Right renal pelvis (tissue), 4 donors: ENCODE measurements at regions not wholly inside any gene's neighbourhood (a gene's known extent, or its start where the extent isn't known, plus 50 kb on each side); places are given as distances from the start of the nearest gene placed in this dataset.
"Not testable (repeated sequence)": the region's sequence is repeated elsewhere in the genome, so short reads cannot be mapped to it uniquely, and the experiment has no call there.

Experiments
- DNase-seq, 4 donors: peaks; one replicate each; pipeline ENCODE4 v3.0.0-alpha.2; 2013; ENCODE audit warnings: low read depth in 4 of 4, low spot score in 3 of 4, missing footprints in 1 of 4

DNA sequence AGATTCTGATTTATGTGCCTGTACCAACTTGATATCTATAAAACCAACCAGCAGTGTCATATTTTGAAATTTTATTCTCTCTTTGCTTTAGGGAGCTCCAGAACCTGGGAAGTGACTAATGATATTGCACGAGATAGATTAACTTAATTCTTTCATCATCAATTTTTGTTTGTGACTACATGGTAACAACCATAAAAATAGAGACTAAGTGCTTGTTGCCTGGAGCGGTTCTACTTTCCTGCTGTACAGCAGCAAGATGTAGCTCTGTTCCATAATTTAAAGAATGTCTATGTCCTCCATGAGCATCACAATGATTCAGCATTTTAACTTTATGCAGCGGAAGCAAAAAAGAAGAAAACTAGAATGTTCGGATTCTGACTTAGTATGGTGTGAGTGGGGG lies 275.6 kb downstream of the KLF5 start:
- no peak for DNase-seq

DNA sequence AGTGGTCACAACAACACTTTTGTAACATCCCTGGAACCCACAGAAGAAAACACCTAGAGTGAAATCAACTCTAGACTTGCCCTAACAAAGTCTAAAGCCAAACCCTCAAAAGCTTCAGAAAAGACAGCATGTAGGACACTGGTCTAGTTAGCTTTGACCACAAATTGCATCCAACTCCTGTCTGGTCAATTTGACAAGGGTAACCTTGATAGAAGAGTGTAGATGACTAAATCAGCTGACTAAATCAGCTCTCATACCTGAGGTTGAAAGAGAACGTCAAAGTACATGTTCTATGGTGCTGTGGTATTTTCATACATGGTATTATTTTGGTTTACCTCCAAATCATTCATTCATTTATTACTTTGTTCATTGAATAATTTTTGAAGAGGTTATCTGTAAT lies 272.8 kb downstream of the KLF5 start:
- no peak for DNase-seq

DNA sequence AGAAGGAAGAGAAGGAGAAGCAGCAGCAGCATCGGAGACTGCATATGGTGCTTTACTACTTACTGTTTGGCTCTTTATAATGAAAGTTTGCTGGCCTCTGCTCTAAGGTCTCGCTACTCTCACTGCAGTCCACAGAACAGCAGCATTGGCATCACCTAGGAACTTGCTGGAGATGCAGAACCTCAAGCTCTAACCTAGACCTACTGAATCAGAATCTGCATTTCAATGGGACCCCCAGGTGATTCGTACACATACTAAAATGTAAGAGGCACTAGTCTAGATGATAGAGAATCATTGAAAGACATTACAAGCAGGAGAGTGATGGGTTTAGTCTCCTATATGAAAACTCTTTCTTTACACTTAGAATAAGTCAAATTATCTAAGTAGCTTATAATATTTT lies 270.6 kb downstream of the KLF5 start:
- DNase-seq: no peak

DNA sequence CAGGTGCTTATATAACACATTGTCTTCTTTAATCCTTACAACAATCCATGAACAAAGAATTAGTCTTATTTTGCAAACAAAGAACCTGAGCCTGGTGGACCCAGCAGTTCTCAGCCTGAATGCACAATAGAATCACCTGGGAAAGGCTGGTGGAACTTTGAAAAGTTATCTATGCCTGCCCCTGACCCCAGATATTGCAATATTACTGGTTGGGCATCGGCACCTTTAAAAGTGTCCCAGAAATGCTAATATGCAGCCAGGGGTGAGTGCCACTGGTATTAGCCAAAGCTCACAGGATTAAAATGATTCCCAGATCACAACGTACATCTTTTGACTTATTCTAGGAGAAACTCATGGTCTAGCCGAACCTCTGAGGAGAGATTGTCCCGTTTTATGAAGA lies 268.8 kb downstream of the KLF5 start:
- no peak for DNase-seq

DNA sequence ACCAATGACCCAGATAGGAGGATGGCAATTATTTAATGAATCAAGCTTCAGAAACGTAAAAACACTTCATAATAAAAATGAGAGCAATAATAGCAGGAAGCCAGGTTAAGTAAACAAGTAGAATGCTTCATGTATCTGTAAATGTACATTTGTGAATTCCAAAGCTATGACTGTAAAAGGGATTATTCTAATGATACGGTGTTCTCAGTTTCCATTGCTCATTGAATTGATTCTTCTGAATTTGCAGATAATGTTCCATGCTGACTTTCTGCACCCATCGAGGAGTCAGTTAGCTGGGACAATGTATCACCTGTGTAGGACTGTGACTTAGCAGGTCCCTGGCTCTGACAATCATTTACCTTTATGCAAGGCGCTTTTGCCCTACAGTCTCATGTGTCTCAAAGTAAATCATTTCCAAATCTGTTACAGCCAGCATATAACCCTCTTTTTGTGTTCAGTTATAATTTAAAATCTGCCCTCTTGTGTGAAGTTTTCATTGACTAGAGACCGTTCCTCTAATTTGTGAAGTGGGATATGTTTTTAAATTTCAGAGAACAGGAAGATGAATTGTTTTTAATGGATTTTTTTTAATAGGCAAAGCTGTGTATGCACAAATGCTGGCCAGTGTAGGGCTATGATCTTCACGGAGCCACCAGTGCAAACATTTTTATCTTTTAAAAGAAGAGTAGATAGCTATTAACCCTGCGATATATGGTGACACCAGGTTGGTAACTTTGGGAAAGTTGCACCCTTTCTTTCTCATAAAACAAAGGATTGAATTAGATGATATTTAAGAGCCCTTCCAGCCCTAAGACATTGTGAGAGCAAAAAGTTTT lies 267.1 kb downstream of the KLF5 start:
- peak in 3 of 4 donors; percentile 38 to 52 (median 49) for DNase-seq

DNA sequence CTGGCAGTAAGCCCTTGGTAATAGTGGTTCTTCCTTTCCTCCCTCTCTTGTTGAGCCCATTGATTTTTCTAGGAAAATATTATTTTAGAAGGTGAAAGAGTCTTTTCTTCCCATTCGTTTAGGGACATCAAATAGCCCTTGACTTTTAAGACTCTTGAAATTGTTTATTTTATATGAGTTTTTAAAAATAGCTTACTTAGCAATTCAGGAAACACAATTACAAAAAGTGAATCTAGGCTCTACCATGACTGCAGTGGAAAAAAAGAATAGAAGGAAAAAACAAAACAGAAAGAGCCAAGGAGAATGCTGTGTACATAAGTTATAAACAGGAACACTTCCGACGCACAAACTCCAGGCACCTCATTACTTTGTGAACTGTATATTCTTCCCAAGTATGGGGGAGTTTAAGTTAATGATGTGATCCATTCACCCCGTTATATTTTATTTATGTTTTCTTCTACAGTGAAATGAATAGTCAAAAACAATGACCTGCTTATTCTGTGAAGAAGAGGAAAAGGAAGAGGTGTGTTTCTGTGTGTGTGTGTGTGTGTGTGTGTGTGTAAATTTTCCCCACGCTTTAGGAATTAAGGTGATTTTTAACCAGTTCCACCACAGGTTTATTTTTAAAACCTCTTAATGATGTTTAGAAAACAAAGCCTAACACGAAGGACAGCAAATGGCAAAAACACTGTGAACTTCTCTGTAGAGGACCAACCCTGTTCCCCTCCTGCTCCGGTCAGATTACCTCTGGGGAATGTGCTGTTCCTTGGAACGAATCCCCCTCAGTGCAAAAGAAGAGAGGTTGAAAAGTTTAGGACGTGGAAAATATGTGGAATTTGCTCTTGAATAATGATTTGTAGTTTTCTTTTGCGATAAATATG lies 266.3 kb downstream of the KLF5 start:
- no peak for DNase-seq

DNA sequence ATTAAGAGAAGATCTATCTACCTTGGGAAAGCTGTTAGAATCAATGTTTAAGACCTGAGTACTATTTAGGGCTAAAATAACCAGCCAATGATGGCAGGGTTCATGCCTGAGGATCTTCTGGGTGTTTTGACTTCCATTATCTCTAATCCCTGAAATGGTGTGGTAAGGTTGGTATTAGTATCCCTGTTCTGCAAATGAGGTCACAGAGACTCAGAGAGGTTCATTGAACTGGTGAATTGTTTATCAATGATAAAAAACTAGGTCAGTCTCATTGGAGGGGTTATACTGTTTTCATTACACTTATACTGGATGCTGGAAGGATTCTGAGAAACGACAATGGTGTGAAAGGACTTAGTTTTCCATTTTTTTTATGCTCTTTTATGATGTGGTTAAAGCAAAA lies 264.8 kb downstream of the KLF5 start:
- no peak for DNase-seq

DNA sequence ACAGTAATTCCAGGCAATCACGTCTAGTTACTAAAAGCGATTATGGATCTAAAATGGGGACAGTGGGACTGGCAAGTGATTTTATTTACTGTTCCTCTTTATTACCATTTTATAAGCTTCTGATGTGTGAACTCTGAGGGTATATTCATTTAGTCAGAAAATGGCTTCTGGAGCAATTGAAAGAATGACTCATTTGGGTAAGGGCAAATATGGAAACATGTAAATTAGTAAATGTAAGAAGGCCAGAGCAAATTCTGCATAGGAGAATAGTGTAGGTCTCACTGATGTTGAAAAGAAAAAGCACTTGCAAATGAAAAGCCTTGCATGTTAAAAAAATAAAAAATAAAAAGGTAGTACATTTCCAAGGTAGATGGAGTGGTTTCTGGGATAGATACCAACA lies 262.2 kb downstream of the KLF5 start:
- no peak for DNase-seq

DNA sequence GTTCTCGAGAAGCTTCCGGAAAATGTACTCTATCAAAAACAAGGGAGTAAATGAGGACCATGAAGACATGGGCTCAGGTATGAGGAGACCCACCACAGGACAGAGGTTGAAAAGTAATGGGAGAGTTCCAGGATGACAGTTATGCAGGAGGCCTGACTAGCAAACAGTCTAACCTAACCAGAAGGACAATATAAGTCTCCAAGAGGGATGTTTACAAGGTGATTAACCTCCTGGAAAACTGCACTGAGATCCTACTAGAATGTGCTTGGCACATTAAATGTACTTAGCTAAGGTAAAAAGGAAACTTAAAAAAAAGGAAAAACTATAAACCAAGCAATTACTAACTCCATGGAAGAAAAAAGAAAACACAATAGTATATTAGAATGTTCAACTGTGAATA lies 258.3 kb downstream of the KLF5 start:
- DNase-seq: no peak

DNA sequence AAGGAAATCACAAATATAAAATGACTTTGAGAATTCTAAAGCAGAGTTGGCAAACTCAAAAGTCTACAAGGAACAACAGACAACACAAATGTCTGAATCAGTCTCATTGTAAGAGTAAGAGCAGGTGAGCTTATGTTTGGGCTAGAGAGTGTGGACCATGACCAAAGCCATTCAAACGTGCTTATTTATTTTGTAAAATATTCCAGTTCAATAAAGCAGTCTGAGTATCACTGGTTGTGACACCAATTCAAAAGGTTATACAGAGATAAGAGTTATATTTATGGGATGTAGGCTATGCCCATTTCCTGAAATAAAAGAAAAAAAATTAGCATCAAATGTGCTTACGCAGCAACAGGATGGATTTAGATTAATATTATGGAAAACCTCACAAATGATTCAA lies 251.6 kb downstream of the KLF5 start:
- DNase-seq: no peak

DNA sequence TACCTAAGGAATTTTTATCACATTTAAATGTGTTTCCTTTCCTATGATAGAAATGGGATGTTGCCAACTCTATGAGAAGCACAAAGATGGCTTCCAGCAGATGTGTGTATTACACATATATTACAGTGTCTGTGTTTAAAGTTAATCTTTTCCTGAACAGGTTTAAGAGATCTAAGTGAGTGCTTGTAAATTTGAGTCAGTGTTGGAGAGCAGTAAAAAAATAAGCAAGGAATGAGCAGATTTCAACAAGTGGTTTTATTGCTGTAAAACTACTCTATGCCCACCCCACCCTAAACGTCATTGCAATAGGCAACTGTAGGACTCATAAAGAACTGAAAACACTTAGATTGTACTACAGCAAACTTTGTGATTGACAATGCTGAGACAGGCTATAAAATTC lies 248.7 kb downstream of the KLF5 start:
- no peak for DNase-seq

DNA sequence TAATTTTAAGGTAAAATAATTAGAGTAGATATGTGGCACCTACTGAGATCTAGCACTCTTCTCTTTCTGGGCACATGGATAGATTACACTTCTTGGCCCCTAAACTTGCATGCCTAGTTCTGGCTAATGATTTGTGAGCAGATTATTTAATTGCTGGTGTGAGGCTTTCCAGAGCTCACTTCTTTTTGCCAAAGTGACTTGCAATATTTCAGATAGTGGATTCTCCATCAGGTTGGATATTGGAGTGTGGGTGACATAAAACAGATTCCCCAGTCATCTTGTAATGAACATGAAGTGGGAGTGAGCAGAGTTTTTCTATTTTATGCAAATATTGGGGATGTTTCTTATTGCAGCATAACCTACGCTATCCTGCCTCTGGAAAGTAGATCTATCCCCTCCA lies 247.9 kb downstream of the KLF5 start:
- no peak for DNase-seq

DNA sequence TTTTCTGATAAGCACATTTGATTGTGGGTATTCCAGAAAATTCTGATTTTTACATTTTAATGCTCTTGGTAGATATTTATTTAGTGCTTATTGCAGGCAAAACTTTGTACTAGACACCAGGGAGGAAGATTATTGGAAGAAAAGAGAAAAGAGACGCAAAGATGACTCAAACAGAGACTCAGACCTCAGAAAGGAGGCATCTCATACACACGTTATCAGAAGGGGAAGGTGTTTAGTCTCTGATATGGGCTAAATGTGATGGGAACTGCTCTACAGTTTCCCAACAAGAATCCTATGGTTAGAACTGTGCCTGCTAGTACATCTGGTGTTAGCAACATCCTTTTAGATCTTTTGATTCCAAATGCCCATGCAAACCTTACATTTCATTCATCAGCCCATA lies 245.6 kb downstream of the KLF5 start:
- DNase-seq: no peak

DNA sequence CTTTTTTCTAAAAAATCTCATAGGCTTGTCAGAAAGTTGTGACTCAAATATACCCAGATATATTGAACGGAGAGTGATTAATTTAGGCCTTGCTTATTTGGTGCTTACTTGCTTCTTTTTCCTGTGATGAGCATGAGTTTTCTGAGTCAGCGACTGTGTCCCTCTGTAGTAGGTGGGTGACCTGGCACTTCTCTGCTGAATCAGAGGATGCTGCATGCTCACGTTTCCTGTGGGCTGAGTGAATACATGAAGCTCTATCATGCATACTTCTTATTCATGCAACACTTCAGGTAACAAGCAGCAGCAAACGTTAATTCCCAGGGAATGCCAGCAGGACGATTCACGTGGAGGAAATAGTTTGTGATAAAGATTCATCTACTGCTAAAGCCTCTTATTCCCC lies 245.0 kb downstream of the KLF5 start:
- no peak for DNase-seq

DNA sequence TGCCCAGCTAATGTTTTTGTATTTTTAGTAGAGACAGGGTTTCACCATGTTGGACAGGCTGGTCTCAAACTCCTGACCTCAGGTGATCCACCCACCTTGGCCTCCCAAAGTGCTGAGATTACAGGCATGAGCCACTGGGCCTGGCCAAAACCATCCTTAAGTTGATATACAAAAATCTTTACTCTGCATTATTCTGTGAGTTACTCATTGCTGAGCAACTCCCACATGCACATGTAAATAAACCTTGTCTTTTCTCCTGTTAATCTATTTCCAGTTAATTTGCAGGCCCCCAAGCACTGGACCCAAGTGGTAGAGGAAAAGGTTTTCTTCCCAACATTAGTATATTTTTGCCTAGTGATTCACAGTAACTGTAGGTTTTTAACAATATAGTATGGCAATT lies 242.8 kb downstream of the KLF5 start:
- DNase-seq: not testable (repeated sequence)

DNA sequence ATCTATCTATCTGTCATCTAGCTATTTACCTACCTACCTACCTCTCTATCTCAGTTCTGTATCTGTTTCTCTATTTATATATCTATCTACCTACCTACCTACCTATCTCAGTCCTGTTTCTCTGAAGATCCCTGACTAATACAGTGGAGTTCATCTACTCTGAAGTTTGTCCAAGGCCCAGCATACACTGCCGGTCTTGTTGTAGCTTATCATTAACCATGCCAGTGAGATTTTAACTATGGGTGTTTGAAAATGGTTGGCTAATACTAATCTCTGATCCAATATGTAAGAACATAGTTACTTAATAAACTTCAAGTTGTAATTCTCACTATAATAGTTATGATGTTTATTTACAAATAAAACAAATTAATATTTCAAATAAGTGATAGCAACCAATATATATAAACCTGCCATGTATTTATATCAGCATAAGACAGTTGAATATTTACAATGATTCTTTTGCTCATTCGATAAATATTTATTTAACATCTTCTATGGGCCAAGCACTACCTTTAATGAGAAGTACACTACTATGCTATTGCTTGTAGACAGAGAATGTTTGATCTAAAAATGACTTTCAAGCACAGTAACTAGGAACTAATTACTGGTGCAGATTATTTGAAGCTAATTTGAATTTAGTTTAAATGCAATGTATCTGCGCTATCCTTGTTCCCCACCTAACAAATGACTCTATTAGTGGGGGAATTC lies 242.1 kb downstream of the KLF5 start:
- no peak for DNase-seq

DNA sequence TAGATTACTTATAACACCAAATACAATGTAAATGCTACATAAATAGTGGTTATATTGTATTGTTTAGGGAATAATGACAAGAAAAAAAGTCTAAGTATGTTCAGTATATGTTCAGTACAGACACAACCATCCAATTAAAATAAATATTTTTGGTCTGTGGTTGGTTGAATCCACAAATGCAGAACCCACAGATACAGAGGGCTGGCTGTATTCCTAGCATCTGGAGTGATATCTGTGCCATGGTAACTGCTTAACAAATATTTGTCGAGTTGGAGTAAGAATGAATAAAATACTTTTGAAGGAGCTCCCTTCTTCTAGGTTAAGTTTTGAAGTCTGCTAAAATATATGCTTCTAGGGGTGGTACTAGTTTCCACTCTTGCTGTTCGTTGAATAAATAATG lies 241.0 kb downstream of the KLF5 start:
- no peak for DNase-seq

DNA sequence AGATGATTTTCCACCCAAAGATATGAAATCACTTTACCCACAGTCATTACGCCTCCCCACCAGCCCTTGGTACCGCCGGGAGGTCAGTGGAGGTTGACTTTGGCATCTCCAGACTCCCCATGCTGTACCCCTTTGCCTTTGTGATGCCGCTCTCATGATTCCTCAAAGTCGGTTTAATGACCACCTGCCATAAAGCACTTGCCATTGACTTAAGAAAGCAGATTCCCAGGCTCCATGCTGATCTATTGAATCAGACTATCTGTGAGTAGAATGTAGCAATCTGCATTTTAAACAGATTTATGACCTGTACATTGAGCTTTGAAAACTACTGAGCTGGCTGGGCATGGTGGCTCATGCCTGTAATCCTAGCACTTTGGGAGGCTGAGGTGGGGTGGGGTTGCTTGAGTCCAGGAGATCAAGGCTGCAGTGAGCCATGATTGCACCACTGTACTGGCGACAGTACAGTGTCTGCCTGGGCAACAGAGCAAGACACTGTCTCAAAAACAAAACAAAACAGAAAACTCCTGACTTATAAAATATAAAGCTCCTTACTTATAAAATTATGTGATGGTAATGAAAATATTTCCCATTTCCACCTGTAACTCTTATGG lies 235.2 kb downstream of the KLF5 start:
- DNase-seq: no peak

DNA sequence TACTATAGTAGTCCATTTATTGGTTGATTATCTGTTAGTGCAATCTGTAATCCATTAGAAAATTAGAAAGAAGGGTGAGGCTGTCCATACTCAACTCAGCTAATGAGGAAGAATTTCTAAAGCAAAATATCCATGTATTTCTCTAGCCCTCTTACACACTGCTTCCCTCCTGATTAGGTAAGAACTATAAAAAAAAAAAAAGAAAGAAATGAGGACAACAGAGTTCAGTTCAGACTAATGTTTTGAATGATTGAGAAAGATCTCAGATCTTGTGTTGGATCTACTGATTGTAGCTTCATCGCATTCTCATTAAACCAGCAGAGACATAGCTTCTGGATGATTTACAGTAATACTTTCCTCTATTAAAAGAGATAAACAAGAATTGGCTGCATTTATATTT lies 233.3 kb downstream of the KLF5 start:
- no peak for DNase-seq

DNA sequence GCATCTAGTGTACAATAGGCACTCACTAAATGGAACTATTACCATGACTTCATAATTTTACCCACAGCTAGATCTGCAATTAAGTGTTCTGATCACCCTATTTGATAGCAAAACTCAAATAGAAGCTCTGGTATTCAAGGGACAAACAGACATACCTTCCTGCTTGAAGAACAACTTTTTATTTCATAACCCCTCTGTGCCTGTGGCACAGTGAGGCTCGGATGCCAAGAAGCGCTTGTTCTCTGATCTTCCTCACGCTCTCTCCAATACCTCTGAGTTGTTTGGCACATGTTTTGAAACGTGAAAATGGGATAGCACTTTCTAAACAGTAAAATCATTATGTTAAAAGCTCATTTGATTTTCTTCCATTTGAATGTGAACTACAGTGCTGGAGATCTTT lies 232.0 kb downstream of the KLF5 start:
- DNase-seq: no peak

DNA sequence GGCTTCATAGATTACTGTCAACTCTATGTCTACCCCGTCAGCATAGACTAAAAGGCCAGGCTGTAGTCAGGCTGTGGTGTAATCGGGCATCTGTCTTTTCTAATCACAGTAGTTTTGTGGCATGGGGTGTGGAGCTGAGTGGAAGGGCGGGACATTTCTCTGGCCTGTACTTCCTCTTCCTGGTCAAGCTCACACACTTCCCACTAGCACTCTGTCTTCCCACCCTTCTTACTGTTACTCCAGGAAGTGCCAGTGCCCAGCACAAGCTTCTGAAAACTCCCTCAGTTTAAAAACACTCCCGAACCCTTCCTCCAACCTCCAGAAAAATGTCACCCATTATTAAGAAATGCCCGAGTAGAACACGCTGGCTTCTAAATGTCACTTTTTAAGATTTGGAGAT lies 229.8 kb downstream of the KLF5 start:
- no peak for DNase-seq
